Dermis blood vessel endothelial cell (primary cell): ENCODE measurements at regions not wholly inside any gene's neighbourhood (a gene's known extent, or its start where the extent isn't known, plus 50 kb on each side); places are given as distances from the start of the nearest gene placed in this dataset.
A peak's percentile ranks its signal among the peaks of the same experiment; 100 is the strongest.

ENCODE experiments used
- DNase-seq: peaks from one replicate; pipeline ENCODE4 v3.0.0; 2010

DNA sequence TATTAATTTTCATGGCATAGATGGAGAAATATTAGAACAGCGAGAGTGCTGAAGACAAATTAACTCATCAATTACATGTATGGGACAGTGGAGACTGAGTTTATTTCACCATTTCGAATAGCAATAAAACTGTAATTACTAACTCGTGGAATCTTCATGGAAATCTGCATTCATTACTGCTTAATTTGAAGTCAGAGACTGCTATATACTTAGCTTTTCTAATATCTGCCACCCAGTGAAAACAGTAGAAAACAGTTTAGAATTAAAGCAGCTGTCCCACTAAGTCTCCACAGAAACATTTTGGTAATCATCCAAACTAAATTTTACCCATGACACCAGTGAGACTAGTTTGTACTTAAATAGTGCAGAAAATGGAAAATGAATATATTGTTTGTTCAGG is 56.8 kb downstream of the IZUMO3 start:
- no peak for DNase-seq

DNA sequence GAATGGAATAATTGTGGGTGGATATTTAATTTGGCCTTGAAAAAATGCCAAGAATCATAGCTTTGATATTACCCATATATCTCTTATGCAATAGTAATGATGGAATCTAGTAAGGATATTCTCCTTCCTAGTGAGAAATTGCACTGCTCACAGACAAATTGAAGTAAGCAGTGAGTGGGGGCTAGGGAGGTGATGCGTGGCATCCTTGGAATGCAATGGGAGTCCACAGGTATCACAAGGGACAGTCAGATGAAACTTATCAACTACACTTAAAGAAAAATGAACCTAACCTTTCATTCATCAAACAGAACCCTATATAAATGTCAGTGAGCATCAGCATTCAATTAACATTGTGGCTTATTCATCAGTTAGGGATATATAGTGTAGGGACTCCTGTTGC is 57.8 kb downstream of the IZUMO3 start:
- no peak for DNase-seq

- no peak for DNase-seq
Observed at GRCh38 chr9:24487250-24487861, 58.3 kb downstream of the IZUMO3 start.

DNA sequence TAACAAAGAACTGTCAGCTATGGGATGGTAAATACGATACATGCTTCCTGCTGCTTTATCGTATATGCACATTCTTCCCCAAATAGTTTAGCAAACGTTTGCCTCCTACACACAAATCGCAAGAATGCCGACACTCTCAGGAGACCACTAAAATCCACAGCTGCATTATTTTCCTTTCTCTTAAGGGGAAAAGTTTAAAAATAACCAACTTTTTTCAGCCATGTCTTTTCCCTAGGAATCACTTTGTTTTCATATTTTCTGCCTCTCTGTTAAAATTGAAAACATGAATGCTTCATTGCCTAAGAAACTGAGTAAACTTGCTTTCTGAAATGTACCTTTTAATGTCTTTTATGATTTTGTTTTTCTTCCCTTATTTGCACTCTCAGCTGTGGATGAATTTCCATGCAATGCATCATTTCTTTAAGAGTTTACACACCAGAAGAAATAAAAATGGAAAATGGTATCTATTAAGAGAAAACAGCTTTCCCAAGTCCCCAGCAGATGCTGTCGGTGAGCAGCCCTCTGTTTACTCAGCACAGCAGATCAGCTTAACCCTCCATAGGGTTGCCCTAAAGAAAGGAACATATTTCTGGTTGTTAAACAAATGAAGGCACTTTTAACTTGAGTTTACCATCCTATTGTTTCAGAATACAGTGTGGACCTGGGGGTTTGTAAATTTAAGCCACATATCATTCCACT is 66.2 kb downstream of the IZUMO3 start:
- DNase-seq: no peak

- peak; percentile 0 for DNase-seq
Observed at GRCh38 chr9:24464319-24464951, 81.3 kb downstream of the IZUMO3 start.

GRCh38 chr9:24462951-24463350 is 82.7 kb downstream of the IZUMO3 start:
- DNase-seq: no peak

DNA sequence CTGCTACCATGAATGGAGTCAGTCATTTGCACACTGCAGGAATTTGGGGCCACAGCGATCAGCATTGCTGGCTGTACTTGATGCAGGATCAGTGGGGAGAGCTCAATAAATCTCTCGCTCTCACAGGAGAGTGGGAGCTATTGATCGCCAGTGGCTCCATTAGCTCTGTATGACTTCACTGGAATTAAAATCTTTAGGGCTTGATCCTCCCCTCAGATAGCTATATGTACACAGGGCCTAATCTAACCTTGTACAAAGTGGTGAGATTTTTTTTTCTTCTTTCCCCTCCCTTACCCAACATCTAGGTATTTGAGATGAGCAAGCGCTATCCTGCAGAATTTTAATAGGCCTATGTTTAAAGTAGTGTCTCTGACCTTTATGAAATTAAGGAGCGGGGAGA is 84.9 kb downstream of the IZUMO3 start:
- DNase-seq: no peak

DNA sequence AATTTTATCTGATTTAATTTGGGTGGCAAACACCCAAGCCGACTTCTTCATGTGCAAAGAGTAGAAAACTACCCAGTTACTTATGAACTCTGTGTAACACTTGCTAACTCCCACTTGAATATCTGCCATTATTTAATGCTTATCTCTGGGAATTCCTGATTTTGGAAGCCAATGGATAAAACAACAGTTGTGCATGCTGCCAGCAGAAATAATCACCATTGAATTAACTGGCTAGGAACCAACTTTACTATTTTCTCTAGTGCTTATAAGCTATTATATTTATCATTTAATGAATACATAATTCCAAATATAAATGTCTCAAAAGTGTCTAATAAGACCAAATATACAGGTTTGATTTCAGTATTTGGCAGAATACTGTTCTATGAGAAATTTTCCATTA is 85.7 kb downstream of the IZUMO3 start:
- DNase-seq: no peak

DNA sequence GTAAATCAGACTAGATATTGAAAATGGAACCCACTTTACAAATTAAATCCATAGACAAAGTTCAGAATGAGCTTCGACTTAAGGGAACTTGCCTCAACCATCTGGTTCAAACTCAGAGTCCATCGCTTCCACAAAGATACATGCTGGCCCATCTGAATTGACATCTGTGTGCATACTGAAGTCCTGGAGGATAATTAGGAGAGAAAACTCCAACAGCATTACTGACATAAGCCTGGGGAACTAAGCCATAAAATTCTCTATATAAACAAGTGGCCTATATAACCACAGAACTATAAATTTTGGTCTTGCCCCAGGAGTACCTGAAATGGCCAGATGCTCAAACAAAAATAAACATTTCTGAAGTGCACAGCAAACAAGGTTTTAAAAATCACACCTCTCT is 94.4 kb downstream of the IZUMO3 start:
- no peak for DNase-seq

DNA sequence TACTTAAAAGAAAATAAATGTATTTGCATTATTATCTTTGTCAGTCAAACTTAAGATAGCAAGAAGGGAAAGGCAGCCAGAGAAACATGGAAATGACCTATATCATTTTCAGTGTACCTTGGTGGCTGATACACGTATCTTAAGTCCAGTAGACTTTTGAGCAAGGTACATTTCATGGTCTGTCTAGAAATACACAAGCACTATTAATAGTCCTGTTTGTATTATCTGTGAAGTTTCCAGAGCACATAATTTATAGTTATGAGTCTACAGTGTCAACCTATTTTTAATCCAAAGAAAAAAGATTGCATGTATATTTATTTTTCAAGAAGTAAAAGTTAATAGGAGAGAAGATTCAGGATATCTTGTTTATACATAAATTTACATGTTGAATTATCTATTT is 95.7 kb downstream of the IZUMO3 start:
- no peak for DNase-seq

- no peak for DNase-seq
Observed at GRCh38 chr9:24439456-24439855, 106.2 kb downstream of the IZUMO3 start.

GRCh38 chr9:24438876-24439275 is 106.8 kb downstream of the IZUMO3 start:
- no peak for DNase-seq

GRCh38 chr9:24436761-24437160 is 108.9 kb downstream of the IZUMO3 start:
- DNase-seq: no peak

GRCh38 chr9:24434183-24434582 is 111.5 kb downstream of the IZUMO3 start:
- DNase-seq: no peak

DNA sequence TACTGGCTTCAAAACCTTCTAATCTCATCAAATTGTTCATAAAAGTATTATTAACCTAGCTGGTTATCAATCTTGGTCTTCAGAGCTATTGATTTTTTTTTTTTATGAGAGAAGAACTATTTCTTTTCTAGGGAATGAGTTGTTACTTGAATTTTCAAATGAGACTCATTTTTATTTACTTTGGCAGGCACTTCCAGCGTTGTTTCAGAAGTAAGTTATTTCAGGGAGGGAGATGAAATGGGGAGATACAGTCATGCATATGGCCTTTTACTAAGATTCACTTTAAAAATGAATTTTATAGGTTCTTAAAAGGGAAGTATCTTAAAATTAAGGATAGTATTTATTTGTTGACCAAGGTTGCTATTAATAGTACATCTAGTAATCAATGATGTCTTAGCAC is 129.6 kb downstream of the IZUMO3 start:
- no peak for DNase-seq

GRCh38 chr9:24413651-24414050 is 132.0 kb downstream of the IZUMO3 start:
- DNase-seq: no peak

- DNase-seq: no peak
Observed at GRCh38 chr9:24398466-24398865, 147.2 kb downstream of the IZUMO3 start.

DNA sequence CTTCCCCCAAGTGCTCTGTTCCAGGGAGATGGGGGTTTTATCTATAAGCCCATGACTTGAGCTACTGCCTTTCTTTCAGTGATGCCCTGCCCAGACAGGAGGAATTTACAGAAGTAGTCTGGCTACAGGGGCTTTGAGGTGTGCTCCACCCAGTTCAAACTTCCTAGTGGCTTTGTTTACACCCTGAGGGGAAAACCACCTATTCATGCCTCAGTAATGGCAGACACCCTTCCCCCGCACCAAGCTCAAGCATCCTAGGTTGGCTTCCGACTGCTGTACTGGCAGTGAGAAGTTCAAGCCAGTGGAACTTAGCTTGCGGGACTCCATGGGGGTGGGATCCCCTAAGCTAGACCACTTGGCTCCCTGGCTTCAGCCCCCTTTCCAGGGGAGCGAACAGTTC is 154.6 kb downstream of the IZUMO3 start:
- DNase-seq: no peak

GRCh38 chr9:24385077-24385476 is 160.6 kb downstream of the IZUMO3 start:
- DNase-seq: no peak

DNA sequence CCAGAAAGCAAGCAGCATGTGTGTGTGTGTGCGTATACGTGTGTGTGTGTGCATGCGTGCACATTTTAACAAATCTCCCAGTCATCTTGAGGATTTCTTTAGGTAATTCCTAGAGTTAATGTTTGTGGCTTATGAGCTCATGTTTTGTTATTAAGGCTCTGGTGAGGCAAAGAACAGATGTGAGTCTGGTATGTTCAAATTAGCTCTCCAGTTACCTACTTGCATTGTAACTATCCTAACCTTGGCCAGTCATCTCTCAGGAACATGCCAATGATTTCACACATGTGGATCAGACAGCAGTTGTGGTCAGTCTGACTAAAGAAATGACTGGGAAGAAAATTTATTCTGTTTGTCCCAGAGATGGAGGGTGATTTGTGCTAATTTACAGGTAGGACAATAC is 163.1 kb downstream of the IZUMO3 start:
- no peak for DNase-seq

DNA sequence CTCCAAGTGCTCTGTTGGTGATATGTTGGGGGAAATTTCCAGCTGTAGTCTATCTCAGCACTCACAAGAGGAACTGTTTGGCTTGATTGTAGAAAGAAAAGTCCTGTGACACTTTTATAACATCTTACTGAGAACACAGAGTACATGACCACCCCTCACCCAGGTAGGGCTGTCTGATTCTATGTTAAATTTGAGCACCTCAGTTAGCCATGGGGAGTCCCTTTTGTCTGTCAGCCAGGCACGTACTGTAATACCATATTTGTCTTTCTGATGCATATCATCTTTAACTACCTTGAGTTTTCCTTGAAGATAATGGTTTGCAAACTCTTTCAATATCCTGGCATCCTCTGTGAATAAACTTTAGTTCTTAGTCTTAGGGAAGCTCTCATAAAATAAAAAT is 164.5 kb downstream of the IZUMO3 start:
- no peak for DNase-seq

DNA sequence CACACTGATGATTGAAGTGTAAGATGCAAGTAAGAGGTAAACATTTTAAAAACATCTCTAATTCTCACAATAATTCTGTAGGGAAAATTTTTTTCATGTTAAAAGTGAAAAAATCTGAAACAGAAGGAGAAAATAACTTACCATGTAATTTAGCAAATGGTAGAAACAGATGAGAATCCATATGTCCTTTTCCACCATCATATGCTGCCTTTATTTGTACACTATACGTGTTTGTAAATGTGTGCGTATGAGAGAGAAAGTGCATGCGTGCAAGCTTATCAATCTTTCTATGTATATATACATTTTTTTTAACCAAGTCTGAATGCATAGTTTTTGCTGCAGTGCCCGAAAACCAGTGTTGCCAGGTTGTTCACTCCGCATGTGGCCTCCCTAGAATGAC is 186.7 kb downstream of the IZUMO3 start:
- no peak for DNase-seq

DNA sequence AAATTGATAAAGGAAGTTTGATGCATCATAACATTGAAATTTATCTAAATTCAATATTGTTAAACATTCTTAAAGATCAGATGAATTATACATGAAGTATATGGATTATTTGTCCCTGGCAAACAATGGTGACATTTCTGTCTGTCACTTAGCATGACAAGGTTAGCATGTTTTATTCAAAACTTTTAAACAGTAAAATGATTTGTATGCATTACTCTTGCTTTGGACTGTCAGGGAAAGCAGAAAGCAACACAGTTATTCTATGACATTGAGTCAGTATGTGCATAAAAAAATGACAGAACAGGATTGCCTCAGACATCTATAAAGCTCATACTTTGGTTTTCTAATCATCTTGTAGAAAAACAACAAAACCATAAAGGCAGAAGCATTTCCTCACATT is 193.7 kb downstream of the IZUMO3 start:
- no peak for DNase-seq

GRCh38 chr9:24351258-24351657 is 194.4 kb downstream of the IZUMO3 start:
- DNase-seq: no peak
